ENCODE measurements at regions not wholly inside any gene's neighbourhood (a gene's known extent, or its start where the extent isn't known, plus 50 kb on each side); places are given as distances from the start of the nearest gene placed in this dataset.

- DNase-seq (no peak), ATAC-seq (no peak)
- no peak overlapping the region for H3K4me3 Mint-ChIP-seq
- peaks cover 22% of the 10 kb centered on the region for H3K27me3 Mint-ChIP-seq
- H3K27ac Mint-ChIP-seq, result no peak overlapping the region
- no peaks in the 10 kb centered on the region for H3K4me1 Mint-ChIP-seq
- peaks cover 5 to 19% of the 10 kb centered on the region in 2 donors for H3K9me3 Mint-ChIP-seq
Measured at GRCh38 chr18:42137693-42138375, 182.8 kb downstream of the PIK3C3 start.

- no peak for DNase-seq
- no peaks in the 10 kb centered on the region for H3K4me1 Mint-ChIP-seq
- no peak overlapping the region for H3K4me3 Mint-ChIP-seq
- H3K27me3 Mint-ChIP-seq, result peaks cover 8% of the 10 kb centered on the region
- no peak for ATAC-seq
- H3K9me3 Mint-ChIP-seq, result peaks cover 13 to 29% of the 10 kb centered on the region in 2 donors
- H3K27ac Mint-ChIP-seq, result no peak overlapping the region
Measured at GRCh38 chr18:42141439-42141838, 186.4 kb downstream of the PIK3C3 start.

GRCh38 chr18:42155024-42155423 is 200.0 kb downstream of the PIK3C3 start:
- Mint-ChIP-seq H3K27ac (no peak overlapping the region), H3K4me1 (no peaks in the 10 kb centered on the region), H3K4me3 (no peak overlapping the region), H3K27me3 (no peaks in the 10 kb centered on the region), H3K9me3 (no peaks in the 10 kb centered on the region)
- DNase-seq, result no peak
- no peak for ATAC-seq

- Mint-ChIP-seq H3K9me3 (no peaks in the 10 kb centered on the region), H3K27ac (no peak overlapping the region), H3K4me3 (no peak overlapping the region), H3K4me1 (no peaks in the 10 kb centered on the region), H3K27me3 (no peaks in the 10 kb centered on the region)
- ATAC-seq (no peak), DNase-seq (no peak)
Measured at GRCh38 chr18:42156281-42156680, 201.2 kb downstream of the PIK3C3 start.

- no peak overlapping the region for H3K27ac Mint-ChIP-seq
- no peaks in the 10 kb centered on the region for H3K27me3 Mint-ChIP-seq
- no peak overlapping the region for H3K4me3 Mint-ChIP-seq
- H3K4me1 Mint-ChIP-seq, result no peaks in the 10 kb centered on the region
- no peaks in the 10 kb centered on the region for H3K9me3 Mint-ChIP-seq
- ATAC-seq (no peak), DNase-seq (no peak)
Measured at GRCh38 chr18:42157420-42157819, 202.4 kb downstream of the PIK3C3 start.

- H3K9me3 Mint-ChIP-seq, result no peaks in the 10 kb centered on the region
Measured at GRCh38 chr18:42157878-42158277, 202.8 kb downstream of the PIK3C3 start.

GRCh38 chr18:42159146-42159545 is 204.1 kb downstream of the PIK3C3 start:
- H3K27me3 Mint-ChIP-seq, result no peaks in the 10 kb centered on the region
- no peaks in the 10 kb centered on the region for H3K4me1 Mint-ChIP-seq
- no peak for ATAC-seq
- no peak for DNase-seq
- no peaks in the 10 kb centered on the region for H3K9me3 Mint-ChIP-seq
- H3K4me3 Mint-ChIP-seq, result no peak overlapping the region
- H3K27ac Mint-ChIP-seq, result no peak overlapping the region

More at GRCh38 chr18:42157878-42158277, 202.8 kb downstream of the PIK3C3 start:
- Mint-ChIP-seq H3K27me3 (no peaks in the 10 kb centered on the region), H3K27ac (no peak overlapping the region), H3K4me1 (no peaks in the 10 kb centered on the region), H3K4me3 (no peak overlapping the region)
- no peak for ATAC-seq
- no peak for DNase-seq

- ATAC-seq (no peak), DNase-seq (no peak)
- Mint-ChIP-seq H3K27ac (no peak overlapping the region), H3K4me1 (no peaks in the 10 kb centered on the region), H3K4me3 (no peak overlapping the region), H3K27me3 (no peaks in the 10 kb centered on the region), H3K9me3 (no peaks in the 10 kb centered on the region)
Measured at GRCh38 chr18:42163321-42163720, 208.3 kb downstream of the PIK3C3 start.

GRCh38 chr18:42164556-42164955 is 209.5 kb downstream of the PIK3C3 start:
- Mint-ChIP-seq H3K27ac (no peak overlapping the region), H3K9me3 (no peaks in the 10 kb centered on the region), H3K4me3 (no peak overlapping the region), H3K4me1 (no peaks in the 10 kb centered on the region), H3K27me3 (no peaks in the 10 kb centered on the region)
- ATAC-seq, result no peak
- no peak for DNase-seq

GRCh38 chr18:42165922-42166513 is 211.0 kb downstream of the PIK3C3 start:
- no peak overlapping the region for H3K4me3 Mint-ChIP-seq
- H3K27ac Mint-ChIP-seq, result no peak overlapping the region
- no peaks in the 10 kb centered on the region for H3K27me3 Mint-ChIP-seq

GRCh38 chr18:42168487-42168886 is 213.5 kb downstream of the PIK3C3 start:
- H3K4me1 Mint-ChIP-seq, result no peaks in the 10 kb centered on the region
- no peak for DNase-seq
- no peak overlapping the region for H3K4me3 Mint-ChIP-seq
- no peaks in the 10 kb centered on the region for H3K9me3 Mint-ChIP-seq
- no peaks in the 10 kb centered on the region for H3K27me3 Mint-ChIP-seq
- no peak for ATAC-seq
- H3K27ac Mint-ChIP-seq, result no peak overlapping the region

More at GRCh38 chr18:42165922-42166513, 211.0 kb downstream of the PIK3C3 start:
- Mint-ChIP-seq H3K9me3 (no peaks in the 10 kb centered on the region), H3K4me1 (no peaks in the 10 kb centered on the region)
- DNase-seq, result no peak
- no peak for ATAC-seq

GRCh38 chr18:42168907-42169306 is 213.9 kb downstream of the PIK3C3 start:
- DNase-seq (no peak), ATAC-seq (no peak)
- no peak overlapping the region for H3K4me3 Mint-ChIP-seq
- H3K27me3 Mint-ChIP-seq, result no peaks in the 10 kb centered on the region
- no peak overlapping the region for H3K27ac Mint-ChIP-seq
- H3K4me1 Mint-ChIP-seq, result no peaks in the 10 kb centered on the region
- no peaks in the 10 kb centered on the region for H3K9me3 Mint-ChIP-seq

GRCh38 chr18:42174909-42175308 is 219.9 kb downstream of the PIK3C3 start:
- no peak overlapping the region for H3K4me3 Mint-ChIP-seq
- no peak overlapping the region for H3K27ac Mint-ChIP-seq
- H3K9me3 Mint-ChIP-seq, result no peaks in the 10 kb centered on the region
- ATAC-seq (no peak), DNase-seq (no peak)
- H3K27me3 Mint-ChIP-seq, result no peaks in the 10 kb centered on the region
- no peaks in the 10 kb centered on the region for H3K4me1 Mint-ChIP-seq

- ATAC-seq (no peak), DNase-seq (no peak)
- no peaks in the 10 kb centered on the region for H3K27me3 Mint-ChIP-seq
- no peaks in the 10 kb centered on the region for H3K9me3 Mint-ChIP-seq
- H3K4me3 Mint-ChIP-seq, result no peak overlapping the region
- H3K4me1 Mint-ChIP-seq, result no peaks in the 10 kb centered on the region
- no peak overlapping the region for H3K27ac Mint-ChIP-seq
Measured at GRCh38 chr18:42176599-42176998, 221.6 kb downstream of the PIK3C3 start.

- Mint-ChIP-seq H3K27ac (no peak overlapping the region), H3K4me3 (no peak overlapping the region), H3K27me3 (no peaks in the 10 kb centered on the region)
Measured at GRCh38 chr18:42177390-42177789, 222.4 kb downstream of the PIK3C3 start.

GRCh38 chr18:42178376-42179080 is 223.5 kb downstream of the PIK3C3 start:
- H3K27ac Mint-ChIP-seq, result no peak overlapping the region
- no peak for ATAC-seq

More at GRCh38 chr18:42177390-42177789, 222.4 kb downstream of the PIK3C3 start:
- DNase-seq (no peak), ATAC-seq (no peak)
- Mint-ChIP-seq H3K9me3 (no peaks in the 10 kb centered on the region), H3K4me1 (no peaks in the 10 kb centered on the region)

More at GRCh38 chr18:42178376-42179080, 223.5 kb downstream of the PIK3C3 start:
- DNase-seq, result no peak
- Mint-ChIP-seq H3K27me3 (no peaks in the 10 kb centered on the region), H3K4me3 (no peak overlapping the region), H3K4me1 (no peaks in the 10 kb centered on the region), H3K9me3 (no peaks in the 10 kb centered on the region)
